DMS79 treated with DMSO at 0.1 percent for 48 hours (cell line): ENCODE measurements at regions not wholly inside any gene's neighbourhood (a gene's known extent, or its start where the extent isn't known, plus 50 kb on each side); places are given as distances from the start of the nearest gene placed in this dataset.
"Not testable (repeated sequence)": the region's sequence is repeated elsewhere in the genome, so short reads cannot be mapped to it uniquely, and the experiment has no call there.

Experiments
- DNase-seq: peaks from one replicate; lab custom pipeline; 2025; lab: John Stamatoyannopoulos, UW

- no peak for DNase-seq
Observed at GRCh38 chr12:111154147-111154834, 214.6 kb downstream of the PHETA1 start.

GRCh38 chr12:111152561-111152960 is 216.3 kb downstream of the PHETA1 start:
- DNase-seq: no peak

GRCh38 chr12:111150921-111151840 is 217.7 kb downstream of the PHETA1 start:
- no peak for DNase-seq

GRCh38 chr12:111150360-111150759 is 218.5 kb downstream of the PHETA1 start:
- DNase-seq: no peak

GRCh38 chr12:111149299-111149698 is 219.6 kb downstream of the PHETA1 start:
- no peak for DNase-seq

GRCh38 chr12:111148005-111148404 is 220.9 kb downstream of the PHETA1 start:
- no peak for DNase-seq

GRCh38 chr12:111143271-111143670 is 222.9 kb upstream of the MYL2 start:
- DNase-seq: no peak

GRCh38 chr12:111141205-111141604 is 220.8 kb upstream of the MYL2 start:
- no peak for DNase-seq

GRCh38 chr12:111138016-111138415 is 217.6 kb upstream of the MYL2 start:
- no peak for DNase-seq

- no peak for DNase-seq
Observed at GRCh38 chr12:111135293-111135832, 215.0 kb upstream of the MYL2 start.

GRCh38 chr12:111130336-111130735 is 210.0 kb upstream of the MYL2 start:
- DNase-seq: no peak

- no peak for DNase-seq
Observed at GRCh38 chr12:111129149-111129767, 208.9 kb upstream of the MYL2 start.

GRCh38 chr12:111126331-111126730 is 206.0 kb upstream of the MYL2 start:
- DNase-seq: no peak

- DNase-seq: no peak
Observed at GRCh38 chr12:111124183-111124582, 203.8 kb upstream of the MYL2 start.

- no peak for DNase-seq
Observed at GRCh38 chr12:111123390-111123789, 203.0 kb upstream of the MYL2 start.

- no peak for DNase-seq
Observed at GRCh38 chr12:111122458-111122878, 202.1 kb upstream of the MYL2 start.

GRCh38 chr12:111121840-111122239 is 201.5 kb upstream of the MYL2 start:
- DNase-seq: no peak

- DNase-seq: no peak
Observed at GRCh38 chr12:111120578-111120977, 200.2 kb upstream of the MYL2 start.

- no peak for DNase-seq
Observed at GRCh38 chr12:111117017-111117416, 196.6 kb upstream of the MYL2 start.

- DNase-seq: not testable (repeated sequence)
Observed at GRCh38 chr12:111113313-111113712, 192.9 kb upstream of the MYL2 start.

- DNase-seq: no peak
Observed at GRCh38 chr12:111112311-111113098, 192.1 kb upstream of the MYL2 start.

GRCh38 chr12:111111681-111112080 is 191.3 kb upstream of the MYL2 start:
- no peak for DNase-seq
